H1 (cell line): ENCODE measurements at regions not wholly inside any gene's neighbourhood (a gene's known extent, or its start where the extent isn't known, plus 50 kb on each side); places are given as distances from the start of the nearest gene placed in this dataset.

Source experiments
- CTCF ChIA-PET: fragments of 300-600 bp; sonication (Branson Sonifier 250); formaldehyde crosslinking; loops from one replicate; lab custom pipeline; 2021; ENCODE audit not compliant: partially characterized antibody; lab: Charles Lee
- POLR2A ChIA-PET: fragments of 300-600 bp; sonication (Branson Sonifier 250); formaldehyde crosslinking; loops from one replicate; lab custom pipeline; 2021; ENCODE audit warnings: inconsistent platforms; ENCODE audit not compliant: partially characterized antibody; lab: Charles Lee
- DNase-seq, 2 experiments: peaks; one replicate each; pipeline versions ENCODE4 v3.0.0 to v3.0.0-alpha.2; 2010 to 2022; ENCODE audit warnings: low spot score in 2 of 2, low read depth in 1 of 2, mixed read lengths in 1 of 2
- FAIRE-seq: peaks from 2 replicates; lab custom pipeline; 2011; peaks lifted over from hg19 to GRCh38; lab: Jason Lieb, UNC
- H2AFZ ChIP-seq: 2 replicates; pipeline ENCODE4 v1.8.1; 2012; ENCODE audit warnings: low read length, inconsistent platforms
- H2AK5ac ChIP-seq: 2 replicates; pipeline ENCODE4 v1.6.1; 2013; ENCODE audit warnings: low read depth, low read length
- H2BK120ac ChIP-seq: replicated peaks from 2 replicates; pipeline ENCODE3; 2013; ENCODE audit warnings: low read depth, low read length, inconsistent platforms
- H2BK12ac ChIP-seq: 2 replicates; pipeline ENCODE4 v1.6.1; 2013; ENCODE audit warnings: low read depth, low read length
- H2BK15ac ChIP-seq: 2 replicates; pipeline ENCODE4 v1.6.1; 2013; ENCODE audit warnings: low read length
- H2BK20ac ChIP-seq: 2 replicates; pipeline ENCODE4 v1.6.1; 2013; ENCODE audit warnings: low read length
- H2BK5ac ChIP-seq: 2 replicates; pipeline ENCODE4 v1.6.1; 2013; ENCODE audit warnings: low read depth, low read length
- H3K14ac ChIP-seq: 2 replicates; pipeline ENCODE4 v1.6.1; 2013; ENCODE audit warnings: inconsistent platforms; ENCODE audit not compliant: insufficient read length
- H3K18ac ChIP-seq: 2 replicates; pipeline ENCODE4 v1.6.1; 2013; ENCODE audit warnings: low read length; ENCODE audit errors: extremely low read depth
- H3K23ac ChIP-seq: 2 replicates; pipeline ENCODE4 v1.6.1; 2013; ENCODE audit warnings: inconsistent platforms; ENCODE audit not compliant: insufficient read length
- H3K23me2 ChIP-seq: 2 replicates; pipeline ENCODE4 v1.6.1; 2013; ENCODE audit warnings: low read depth, low read length
- H3K27ac ChIP-seq: 2 replicates; pipeline ENCODE4 v1.6.1; 2011; ENCODE audit warnings: low read depth, low read length, inconsistent platforms
- H3K27me3 ChIP-seq, 4 experiments: replicated peaks in 1 of 4; 1 replicate in 1 of 4; 2 replicates in 3 of 4; pipeline versions ENCODE4 v1.6.1 to v1.8.1; 2011 to 2013; ENCODE audit warnings: low read length in 3 of 4, mild to moderate bottlenecking in 3 of 4, inconsistent platforms in 2 of 4, mixed read lengths in 2 of 4, moderate library complexity in 1 of 4; ENCODE audit not compliant: control insufficient read depth in 3 of 4, insufficient read depth in 3 of 4; ENCODE audit errors: extremely low read depth in 1 of 4
- H3K36me3 ChIP-seq, 4 experiments: 2 replicates each; pipeline versions ENCODE4 v1.6.1 to v1.8.1; 2011 to 2013; ENCODE audit warnings: mild to moderate bottlenecking in 4 of 4, low read length in 3 of 4, moderate library complexity in 2 of 4, control low read depth in 1 of 4, inconsistent platforms in 1 of 4; ENCODE audit not compliant: insufficient read depth in 4 of 4, control insufficient read depth in 2 of 4
- H3K4ac ChIP-seq: replicated peaks from 2 replicates; pipeline ENCODE3; 2013; ENCODE audit warnings: low read length, low read depth, mixed read lengths, inconsistent platforms; ENCODE audit not compliant: insufficient read length
- H3K4me1 ChIP-seq, 4 experiments: replicated peaks in 1 of 4; 1 replicate in 1 of 4; 2 replicates in 3 of 4; pipeline versions ENCODE4 v1.6.1 to v1.8.1; 2011 to 2013; ENCODE audit warnings: low read length in 3 of 4, inconsistent platforms in 2 of 4, mixed read lengths in 1 of 4; ENCODE audit not compliant: insufficient read depth in 4 of 4, control insufficient read depth in 3 of 4
- H3K4me2 ChIP-seq, 2 experiments: 2 replicates each; pipeline versions ENCODE4 v1.6.1 to v1.8.1; 2011 to 2013; ENCODE audit warnings: low read depth in 2 of 2, low read length in 2 of 2, control low read depth in 1 of 2, inconsistent platforms in 1 of 2, mild to moderate bottlenecking in 1 of 2; ENCODE audit not compliant: insufficient read depth in 1 of 2
- H3K4me3 ChIP-seq, 4 experiments: fragments of 200-600, 300-600 bp in 1 of 4; sonication (generic), shearing (Covaris generic), sonication (Bioruptor Twin) in 1 of 4; 2 replicates each; pipeline versions ENCODE4 v1.5.1 to v1.8.1; 2011 to 2016; ENCODE audit warnings: low read length in 4 of 4, low read depth in 3 of 4, control low read depth in 2 of 4, inconsistent platforms in 2 of 4, mild to moderate bottlenecking in 2 of 4, mixed read lengths in 1 of 4, moderate library complexity in 1 of 4; ENCODE audit not compliant: insufficient read depth in 2 of 4; ENCODE audit errors: extremely low read depth in 1 of 4
- H3K56ac ChIP-seq: replicated peaks from 2 replicates; pipeline ENCODE3; 2013; ENCODE audit warnings: low read depth, mild to moderate bottlenecking, mixed read lengths, low read length, inconsistent platforms; ENCODE audit not compliant: insufficient read length
- H3K79me1 ChIP-seq: 2 replicates; pipeline ENCODE4 v1.6.1; 2013; ENCODE audit warnings: low read depth, low read length, control low read depth
- H3K79me2 ChIP-seq, 2 experiments: 2 replicates each; pipeline versions ENCODE4 v1.6.1 to v1.8.1; 2012 to 2013; ENCODE audit warnings: low read length in 2 of 2, mild to moderate bottlenecking in 2 of 2, inconsistent platforms in 1 of 2; ENCODE audit not compliant: insufficient read depth in 2 of 2, control insufficient read depth in 1 of 2
- H3K9ac ChIP-seq, 4 experiments: replicated peaks in 1 of 4; 1 replicate in 1 of 4; 2 replicates in 3 of 4; pipeline versions ENCODE4 v1.6.1 to v1.8.1; 2011 to 2013; ENCODE audit warnings: low read depth in 3 of 4, low read length in 3 of 4, control low read depth in 2 of 4, mild to moderate bottlenecking in 2 of 4, moderate library complexity in 2 of 4, inconsistent platforms in 1 of 4; ENCODE audit errors: extremely low read depth in 1 of 4
- H3K9me3 ChIP-seq, 2 experiments: 2 replicates each; pipeline versions ENCODE4 v1.6.1 to v1.8.1; 2012 to 2013; ENCODE audit warnings: mild to moderate bottlenecking in 2 of 2, moderate library complexity in 2 of 2, control low read depth in 1 of 2, inconsistent platforms in 1 of 2, low read depth in 1 of 2, low read length in 1 of 2, mixed read lengths in 1 of 2; ENCODE audit not compliant: insufficient read depth in 2 of 2
- H4K20me1 ChIP-seq, 2 experiments: replicated peaks in 1 of 2; 2 replicates each; pipeline versions ENCODE3 to v1.8.1; 2011 to 2013; ENCODE audit warnings: inconsistent platforms in 2 of 2, low read length in 2 of 2, mild to moderate bottlenecking in 1 of 2; ENCODE audit not compliant: insufficient read depth in 2 of 2, control insufficient read depth in 1 of 2
- H4K5ac ChIP-seq: 2 replicates; pipeline ENCODE4 v1.6.1; 2013; ENCODE audit warnings: low read length, low read depth, mixed read lengths, inconsistent platforms; ENCODE audit not compliant: insufficient read length
- H4K8ac ChIP-seq: 2 replicates; pipeline ENCODE4 v1.8.0; 2013; ENCODE audit warnings: mild to moderate bottlenecking, moderate library complexity, low read length, inconsistent platforms; ENCODE audit not compliant: insufficient read depth; ENCODE audit errors: extremely low read depth
- H4K91ac ChIP-seq: replicated peaks from 2 replicates; pipeline ENCODE3; 2013; ENCODE audit warnings: low read length, mixed read lengths, inconsistent platforms; ENCODE audit not compliant: insufficient read length
- KDM4A ChIP-seq: IDR thresholded peaks from one replicate; pipeline ENCODE4 v1.7.1; 2012; ENCODE audit warnings: low read depth, mild to moderate bottlenecking, moderate library complexity, low read length, inconsistent platforms; ENCODE audit not compliant: severe bottlenecking
- WGBS, 2 experiments: shearing (Covaris generic) in 1 of 2; methylation state at CpG; one replicate each; pipeline versions ENCODE4 v1.1.6 to v1.1.7; 2013 to 2015; ENCODE audit warnings: low lambda C conversion rate in 2 of 2, mixed read lengths in 2 of 2, inconsistent platforms in 1 of 2, low coverage in 1 of 2, missing lambda C conversion rate in 1 of 2; ENCODE audit not compliant: insufficient replicate concordance in 2 of 2, insufficient coverage in 1 of 2, insufficient read length in 1 of 2; ENCODE audit errors: extremely low coverage in 1 of 2, missing lambda C conversion rate in 1 of 2; 5-methylcytosine and 5-hydroxymethylcytosine counted together

- H3K4ac ChIP-seq, result no peak overlapping the region
- H3K27ac ChIP-seq, result no peak overlapping the region
- FAIRE-seq (peak; percentile 45), DNase-seq (no peak)
- no peaks in the 10 kb centered on the region for H4K20me1 ChIP-seq
- no peaks in the 10 kb centered on the region for H3K27me3 ChIP-seq
- H3K79me2 ChIP-seq, result no peaks in the 10 kb centered on the region
- POLR2A ChIA-PET, result no interaction called here
- CTCF ChIA-PET, result interaction anchor here (1.1 kb wide), 1 partner anchor 10 kb away, joined by 4 read pairs; no protein-coding TSS in a partner anchor
- no peak overlapping the region for H3K18ac ChIP-seq
- H2BK12ac ChIP-seq, result no peak overlapping the region
- H3K23me2 ChIP-seq, result no peaks in the 10 kb centered on the region
- no peak overlapping the region for H3K4me3 ChIP-seq
- H2AK5ac ChIP-seq, result no peak overlapping the region
- H3K14ac ChIP-seq, result no peak overlapping the region
- H2BK20ac ChIP-seq, result no peak overlapping the region
- H3K4me2 ChIP-seq, result 0 out of 4 replicates have a peak overlapping the region, but pooled peaks of 1 of the 2 experiments have one; percentile 11
- H2BK5ac ChIP-seq, result no peak overlapping the region
- H3K79me1 ChIP-seq, result no peaks in the 10 kb centered on the region
- no peak overlapping the region for H2BK15ac ChIP-seq
- no peak overlapping the region for H4K91ac ChIP-seq
- H2AFZ ChIP-seq, result peak overlapping the region; percentile 91
- H2BK120ac ChIP-seq, result no peak overlapping the region
- no peak overlapping the region for H4K8ac ChIP-seq
- H3K9me3 ChIP-seq, result no peaks in the 10 kb centered on the region; a peak in 1 of 4 replicates
- H3K9ac ChIP-seq, result no peak overlapping the region
- H3K36me3 ChIP-seq, result no peaks in the 10 kb centered on the region
- 65% methylated on average over 4 of the region's 4 CpGs; no CpG with 5 or more reads in 1 of the 2 experiments for WGBS, 2 experiments
- H3K56ac ChIP-seq, result no peak overlapping the region
- no peak overlapping the region for H3K23ac ChIP-seq
- H3K4me1 ChIP-seq, result peaks cover 0 to 7% (median 0%) of the 10 kb centered on the region in 4 experiments; a peak in 2 of 7 replicates
- no peak overlapping the region for H4K5ac ChIP-seq
- no peak for TF ChIP-seq KDM4A
Observed at GRCh38 chr13:81395368-81395767, 1054.4 kb upstream of the SPRY2 start.
